Omental fat pad (tissue), 3 donors: ENCODE measurements at regions not wholly inside any gene's neighbourhood (a gene's known extent, or its start where the extent isn't known, plus 50 kb on each side); places are given as distances from the start of the nearest gene placed in this dataset.

Source experiments
- ATAC-seq: fragments of 150-250 bp; one replicate; pipeline ENCODE4 v1.9.1; 2016; ENCODE audit warnings: mild to moderate bottlenecking, moderate library complexity; ENCODE audit not compliant: low FRiP score
- DNase-seq: peaks from one replicate; pipeline ENCODE4 v3.0.0-alpha.2; 2019; ENCODE audit warnings: low spot score
- TF ChIP-seq, protein P1 (sequence below), 3 donors: fragments of 450-650 bp; IDR thresholded peaks; one replicate each; pipeline ENCODE4 v1.5.1; 2016 to 2017; ENCODE audit warnings: antibody characterized with exemption in 3 of 3, mild to moderate bottlenecking in 3 of 3, moderate library complexity in 2 of 3

DNA sequence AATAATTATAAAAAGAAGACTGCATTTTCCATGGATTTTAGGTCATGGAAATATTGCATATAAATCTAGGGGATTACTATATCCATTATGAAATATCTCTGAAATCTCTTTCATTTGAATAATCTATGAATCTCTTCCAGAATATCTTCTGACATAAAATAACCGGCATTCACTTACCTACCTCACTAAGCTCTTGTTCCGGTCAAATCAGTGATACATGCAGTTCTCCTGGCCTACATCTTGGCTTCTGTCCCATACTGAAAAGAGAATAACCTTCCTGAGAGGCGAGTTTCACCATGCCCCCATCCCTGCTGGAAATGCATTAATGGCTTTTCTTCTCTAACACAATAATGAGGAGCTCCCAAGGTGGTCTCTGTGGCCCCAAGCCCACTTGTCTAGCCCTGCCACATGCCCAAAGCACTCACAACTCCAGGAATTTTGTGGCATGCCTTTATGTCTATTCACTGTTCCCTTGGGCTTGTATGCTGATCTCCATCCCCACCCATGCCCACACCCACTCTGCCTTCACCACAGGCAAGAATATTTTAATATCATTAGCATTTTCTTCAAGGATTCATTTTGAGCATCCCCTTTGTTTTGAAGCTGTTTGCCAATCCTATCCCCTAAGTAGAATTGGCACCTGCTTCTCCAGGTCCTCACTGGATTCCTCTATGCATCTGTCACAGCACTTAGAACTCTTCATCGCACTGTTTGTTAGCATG, 401.6 kb downstream of the COG6 start:
- ATAC-seq (no peak), DNase-seq (no peak)
- TF ChIP-seq, protein P1, sequence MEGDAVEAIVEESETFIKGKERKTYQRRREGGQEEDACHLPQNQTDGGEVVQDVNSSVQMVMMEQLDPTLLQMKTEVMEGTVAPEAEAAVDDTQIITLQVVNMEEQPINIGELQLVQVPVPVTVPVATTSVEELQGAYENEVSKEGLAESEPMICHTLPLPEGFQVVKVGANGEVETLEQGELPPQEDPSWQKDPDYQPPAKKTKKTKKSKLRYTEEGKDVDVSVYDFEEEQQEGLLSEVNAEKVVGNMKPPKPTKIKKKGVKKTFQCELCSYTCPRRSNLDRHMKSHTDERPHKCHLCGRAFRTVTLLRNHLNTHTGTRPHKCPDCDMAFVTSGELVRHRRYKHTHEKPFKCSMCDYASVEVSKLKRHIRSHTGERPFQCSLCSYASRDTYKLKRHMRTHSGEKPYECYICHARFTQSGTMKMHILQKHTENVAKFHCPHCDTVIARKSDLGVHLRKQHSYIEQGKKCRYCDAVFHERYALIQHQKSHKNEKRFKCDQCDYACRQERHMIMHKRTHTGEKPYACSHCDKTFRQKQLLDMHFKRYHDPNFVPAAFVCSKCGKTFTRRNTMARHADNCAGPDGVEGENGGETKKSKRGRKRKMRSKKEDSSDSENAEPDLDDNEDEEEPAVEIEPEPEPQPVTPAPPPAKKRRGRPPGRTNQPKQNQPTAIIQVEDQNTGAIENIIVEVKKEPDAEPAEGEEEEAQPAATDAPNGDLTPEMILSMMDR (IDR thresholded peaks at IDR 0.05), result no peak

DNA sequence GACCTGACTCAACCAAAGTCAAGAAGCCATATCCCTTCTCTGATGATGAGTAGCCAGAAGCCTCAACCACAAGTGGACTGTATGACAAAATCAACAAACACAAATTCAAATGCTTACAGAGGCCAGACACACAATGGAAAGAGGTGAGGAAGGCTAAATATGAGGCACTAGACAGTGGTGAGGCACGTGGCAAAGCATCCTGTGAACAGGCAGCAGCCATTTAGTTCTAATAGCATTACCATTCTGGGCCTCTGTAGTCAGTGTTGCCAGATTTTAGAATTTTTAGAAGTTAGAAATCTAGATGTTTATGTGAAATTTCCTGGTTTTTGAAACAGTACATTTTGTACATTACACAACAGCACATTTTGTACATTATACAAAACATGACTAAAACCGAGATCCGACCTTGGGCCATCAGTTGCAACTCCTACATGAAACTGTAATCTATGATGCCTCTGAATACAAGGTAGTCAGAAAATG, 403.3 kb downstream of the COG6 start:
- ATAC-seq (no peak), DNase-seq (no peak)
- TF ChIP-seq, protein P1 (IDR thresholded peaks at IDR 0.05), result no peak

DNA sequence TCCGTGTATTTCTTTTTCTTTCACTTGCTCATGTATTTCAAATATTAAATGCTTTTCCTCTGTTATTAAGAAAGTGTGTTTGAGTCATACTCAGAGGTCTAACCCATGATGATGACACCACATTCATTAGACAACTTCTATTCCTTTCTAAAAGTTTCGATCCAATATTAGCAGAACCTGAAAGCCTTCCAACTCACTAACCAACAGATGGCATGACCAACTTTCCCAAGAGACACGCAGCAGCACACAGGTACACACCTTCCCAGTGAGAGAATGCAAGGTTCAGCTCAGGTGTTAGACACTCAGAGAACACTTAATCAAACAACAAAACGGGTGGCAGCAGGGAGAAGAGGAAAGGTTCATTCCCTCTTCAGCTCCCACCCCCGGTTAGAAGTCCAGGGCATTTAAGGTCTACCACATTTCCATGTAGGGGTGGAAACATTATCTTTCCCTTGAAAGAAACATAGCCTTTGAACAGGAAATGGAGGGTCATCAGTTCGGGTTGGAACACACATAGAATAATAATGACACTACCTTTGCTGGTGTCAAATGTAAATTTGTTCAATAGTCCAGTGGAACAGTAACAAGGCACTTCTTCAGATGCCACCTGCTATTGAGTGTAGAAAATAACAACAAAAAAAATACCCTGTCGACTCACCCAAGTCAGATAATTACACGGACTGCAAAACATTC, 404.2 kb downstream of the COG6 start:
- ATAC-seq, result peak; percentile 37
- no peak for DNase-seq
- TF ChIP-seq, protein P1 (IDR thresholded peaks at IDR 0.05), result no peak

DNA sequence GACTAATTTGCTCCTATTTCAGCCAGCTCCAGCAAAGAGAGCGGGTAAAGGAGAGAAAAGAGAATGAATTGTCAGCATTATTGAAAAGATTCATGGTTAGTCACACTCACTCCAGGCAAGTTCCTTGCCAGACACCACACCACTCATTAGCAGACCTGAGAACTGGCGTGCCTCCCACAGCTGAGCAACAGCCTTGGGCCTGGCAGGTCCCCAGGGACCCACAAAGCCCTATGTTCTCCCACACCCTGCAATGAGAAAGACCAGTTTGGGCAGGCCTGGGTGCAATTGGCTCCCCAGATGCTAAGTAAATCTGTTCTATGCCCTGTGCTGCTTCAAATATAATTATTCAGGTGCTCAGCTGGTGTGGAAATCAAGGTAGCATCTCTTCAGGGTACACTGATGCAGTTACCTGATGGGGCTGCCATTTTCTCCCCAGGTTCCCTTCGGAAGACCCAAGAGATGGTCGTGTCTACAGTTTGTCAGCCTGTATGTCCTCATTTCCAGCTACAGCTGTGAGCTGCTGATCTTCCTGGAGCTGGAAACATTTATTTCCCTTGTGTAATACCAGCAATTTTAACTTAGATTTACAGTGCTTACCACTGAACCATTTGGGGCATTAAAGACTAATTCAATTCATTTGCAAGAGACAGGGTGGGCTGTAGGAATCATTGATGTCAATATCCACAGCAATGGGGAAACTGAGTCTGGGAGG, 405.0 kb downstream of the COG6 start:
- ATAC-seq, result peak; percentile 83
- TF ChIP-seq, protein P1 (IDR thresholded peaks at IDR 0.05), result no peak
- DNase-seq, result peak; percentile 31

DNA sequence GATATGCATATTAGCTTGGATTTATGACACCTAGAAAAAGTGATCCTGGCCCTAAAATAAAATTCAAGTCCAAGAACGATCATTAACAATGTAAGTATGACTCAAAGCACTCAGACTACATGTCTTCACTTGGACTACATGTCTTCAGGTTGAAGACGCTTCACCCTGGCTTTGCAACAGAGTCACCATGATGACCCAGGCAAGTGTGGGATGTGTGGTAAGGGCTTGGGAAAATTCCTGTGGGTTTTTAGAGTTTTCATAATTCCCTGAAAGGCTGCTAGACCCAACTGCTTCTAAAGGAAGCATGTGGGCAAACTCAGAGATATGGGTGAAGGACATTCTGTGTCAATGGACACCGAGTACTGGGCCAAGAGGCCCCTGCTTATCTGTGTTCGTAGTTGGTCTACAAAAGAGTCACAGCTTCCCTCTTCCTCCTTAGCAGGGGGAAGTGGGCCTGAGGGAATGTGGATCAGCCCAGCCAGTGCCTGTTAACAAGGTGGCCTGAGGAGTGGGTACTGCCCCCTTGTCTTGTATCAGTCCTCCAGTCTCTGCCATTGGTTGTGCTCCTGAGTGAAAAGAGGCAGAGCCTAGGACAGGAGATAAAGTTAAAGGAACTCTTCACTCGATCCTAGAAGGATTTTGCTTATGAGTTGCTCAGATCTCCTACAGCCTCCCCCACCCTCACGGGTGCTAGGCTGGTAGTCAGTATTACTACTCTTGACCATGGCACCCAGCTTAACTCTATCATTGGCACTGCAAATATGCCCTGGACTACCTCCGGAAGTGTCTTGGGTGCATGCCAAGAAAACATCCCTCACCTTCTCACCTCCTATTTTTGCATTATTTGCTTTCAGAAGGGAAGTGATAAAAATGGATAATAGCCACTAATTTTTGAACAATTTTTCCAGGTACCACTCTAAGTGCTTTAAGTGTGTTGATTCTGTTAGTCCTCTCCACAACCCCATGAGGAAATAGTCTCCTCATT, 406.3 kb downstream of the COG6 start:
- TF ChIP-seq, protein P1 (IDR thresholded peaks at IDR 0.05), result no peak
- DNase-seq (no peak), ATAC-seq (no peak)

DNA sequence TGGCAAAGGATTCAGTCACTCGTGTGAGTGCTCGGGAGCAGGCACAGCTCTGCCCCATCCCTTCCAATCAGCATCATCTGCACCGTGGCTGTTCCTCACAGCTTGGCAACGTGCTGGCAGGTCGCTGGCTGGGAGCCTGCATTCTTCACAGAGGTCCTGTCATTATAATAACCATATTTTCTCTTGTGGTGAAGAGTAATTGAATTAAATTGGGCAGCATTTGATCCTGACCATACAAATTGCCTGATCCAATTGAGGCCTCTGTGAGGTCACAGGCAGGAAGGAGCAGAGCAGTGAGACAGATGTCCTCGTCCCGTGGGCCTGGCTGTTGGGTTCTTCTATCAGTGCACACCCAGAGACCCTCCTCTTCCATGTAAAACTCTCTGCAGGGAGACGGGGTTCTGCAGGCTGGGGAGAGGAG, 407.8 kb downstream of the COG6 start:
- ATAC-seq, result no peak
- no peak for DNase-seq
- TF ChIP-seq, protein P1 (IDR thresholded peaks at IDR 0.05), result no peak
